ENCODE measurements at regions not wholly inside any gene's neighbourhood (a gene's known extent, or its start where the extent isn't known, plus 50 kb on each side); places are given as distances from the start of the nearest gene placed in this dataset.

- no peak for TF ChIP-seq POLR2A (IDR thresholded peaks at IDR 0.05; ENCODE audit: low read depth, low read length)
- no peak for TF ChIP-seq POLR2AphosphoS5 (IDR thresholded peaks at IDR 0.05; ENCODE audit: low read depth, low read length)
Observed at GRCh38 chr2:12436935-12437561, 279.7 kb upstream of the TRIB2 start.
